HEK293 (cell line): ENCODE measurements at regions not wholly inside any gene's neighbourhood (a gene's known extent, or its start where the extent isn't known, plus 50 kb on each side); places are given as distances from the start of the nearest gene placed in this dataset.

Source experiments
- CTCF ChIA-PET: fragments of 350-600 bp; formaldehyde crosslinking; extraction: SDS; loops from one replicate; lab custom pipeline; 2021; ENCODE audit warnings: antibody characterized with exemption; lab: Yijun Ruan, JAX
- POLR2A ChIA-PET: fragments of 300-600 bp; formaldehyde crosslinking; extraction: SDS; loops from one replicate; lab custom pipeline; 2020; ENCODE audit warnings: antibody characterized with exemption, inconsistent platforms; lab: Yijun Ruan, JAX
- H3K27ac ChIP-seq: fragments of 200-500 bp; sonication (Bioruptor generic); 2 replicates; pipeline ENCODE4 v1.5.1; 2014; ENCODE audit warnings: low read depth, low read length, control low read depth, inconsistent platforms; ENCODE audit errors: extremely low read depth
- H3K36me3 ChIP-seq, 2 experiments: fragments of 200-500 bp in 1 of 2; sonication (Bioruptor generic) in 1 of 2; 1 replicate in 1 of 2; 2 replicates in 1 of 2; pipeline ENCODE4 v1.5.1; 2014 to 2017; ENCODE audit warnings: inconsistent platforms in 2 of 2, low read length in 2 of 2; ENCODE audit not compliant: control insufficient read depth in 2 of 2, insufficient read depth in 1 of 2
- H3K4me1 ChIP-seq: fragments of 200-500 bp; sonication (Bioruptor generic); 2 replicates; pipeline ENCODE4 v1.5.1; 2014; ENCODE audit warnings: mild to moderate bottlenecking, low read length, inconsistent platforms; ENCODE audit not compliant: control insufficient read depth, insufficient read depth
- H3K4me3 ChIP-seq: 2 replicates; pipeline ENCODE4 v1.5.1; 2011; ENCODE audit warnings: low read depth, mild to moderate bottlenecking, control low read depth, low read length, moderate library complexity
- H3K9me3 ChIP-seq: fragments of 200-500 bp; sonication (Bioruptor generic); 2 replicates; pipeline ENCODE4 v1.5.1; 2014; ENCODE audit warnings: low read depth, low read length, inconsistent platforms; ENCODE audit not compliant: control insufficient read depth, insufficient read depth
- HOXA7 ChIP-seq: sonication (generic); formaldehyde crosslinking; IDR thresholded peaks from 2 replicates; pipeline ENCODE4 v1.8.1; 2022; ENCODE audit warnings: missing genetic modification reagents, borderline replicate concordance
- OVOL3 ChIP-seq: fragments of 450-650 bp; formaldehyde crosslinking; IDR thresholded peaks from 2 replicates; pipeline ENCODE4 v1.5.1; 2016; ENCODE audit warnings: missing biosample characterization, missing genetic modification characterization
- PRDM4 ChIP-seq: fragments of 450-650 bp; formaldehyde crosslinking; IDR thresholded peaks from 2 replicates; pipeline ENCODE4 v1.5.1; 2017; ENCODE audit warnings: missing biosample characterization, missing genetic modification characterization
- TRIM28 ChIP-seq: IDR thresholded peaks from 2 replicates; pipeline ENCODE4 v1.6.1; 2011; ENCODE audit warnings: low read length, control low read depth, borderline replicate concordance
- ZBTB1 ChIP-seq: fragments of 450-650 bp; formaldehyde crosslinking; IDR thresholded peaks from 2 replicates; pipeline ENCODE4 v1.5.1; 2016; ENCODE audit warnings: missing biosample characterization, missing genetic modification characterization
- ZFP3 ChIP-seq: fragments of 450-650 bp; formaldehyde crosslinking; IDR thresholded peaks from 2 replicates; pipeline ENCODE4 v1.5.1; 2016; ENCODE audit warnings: low read depth, missing biosample characterization, missing genetic modification characterization
- ZFP41 ChIP-seq: fragments of 450-650 bp; formaldehyde crosslinking; IDR thresholded peaks from 2 replicates; pipeline ENCODE4 v1.5.1; 2016; ENCODE audit warnings: missing biosample characterization, missing genetic modification characterization, borderline replicate concordance
- ZNF114 ChIP-seq: fragments of 450-650 bp; formaldehyde crosslinking; IDR thresholded peaks from 2 replicates; pipeline ENCODE4 v1.5.0; 2017; ENCODE audit warnings: missing biosample characterization, missing genetic modification characterization
- ZNF133 ChIP-seq: fragments of 450-650 bp; formaldehyde crosslinking; IDR thresholded peaks from 2 replicates; pipeline ENCODE4 v1.5.1; 2016; ENCODE audit warnings: missing biosample characterization, missing genetic modification characterization
- ZNF157 ChIP-seq: fragments of 450-650 bp; formaldehyde crosslinking; IDR thresholded peaks from 2 replicates; pipeline ENCODE4 v1.5.1; 2016; ENCODE audit warnings: missing biosample characterization, missing genetic modification characterization
- ZNF175 ChIP-seq: fragments of 450-650 bp; formaldehyde crosslinking; IDR thresholded peaks from 2 replicates; pipeline ENCODE4 v1.5.1; 2016; ENCODE audit warnings: missing biosample characterization, missing genetic modification characterization
- ZNF274 ChIP-seq, 2 experiments: fragments of 200-500 bp in 1 of 2; fragments of 450-650 bp in 1 of 2; sonication (Bioruptor generic) in 1 of 2; formaldehyde crosslinking in 1 of 2; IDR thresholded peaks; 2 replicates each; pipeline versions ENCODE4 v1.5.1 to v1.6.1; 2014 to 2016; ENCODE audit warnings: borderline replicate concordance in 1 of 2, inconsistent platforms in 1 of 2, low read length in 1 of 2, missing biosample characterization in 1 of 2, missing genetic modification characterization in 1 of 2
- ZNF280C ChIP-seq: fragments of 450-650 bp; formaldehyde crosslinking; IDR thresholded peaks from 2 replicates; pipeline ENCODE4 v1.5.1; 2016; ENCODE audit warnings: missing biosample characterization, missing genetic modification characterization
- ZNF280D ChIP-seq: fragments of 450-650 bp; formaldehyde crosslinking; IDR thresholded peaks from 2 replicates; pipeline ENCODE4 v1.5.1; 2016; ENCODE audit warnings: missing biosample characterization, missing genetic modification characterization
- ZNF292 ChIP-seq: fragments of 450-650 bp; formaldehyde crosslinking; IDR thresholded peaks from 2 replicates; pipeline ENCODE4 v1.5.1; 2016; ENCODE audit warnings: low read depth, missing biosample characterization, missing genetic modification characterization, borderline replicate concordance
- ZNF302 ChIP-seq: fragments of 450-650 bp; formaldehyde crosslinking; IDR thresholded peaks from 2 replicates; pipeline ENCODE4 v1.5.1; 2016; ENCODE audit warnings: missing biosample characterization, missing genetic modification characterization, low read depth
- ZNF449 ChIP-seq: fragments of 450-650 bp; formaldehyde crosslinking; IDR thresholded peaks from 2 replicates; pipeline ENCODE4 v1.5.1; 2017; ENCODE audit warnings: missing biosample characterization, mild to moderate bottlenecking, missing genetic modification characterization, moderate library complexity
- ZNF510 ChIP-seq: fragments of 450-650 bp; formaldehyde crosslinking; IDR thresholded peaks from 2 replicates; pipeline ENCODE4 v1.5.1; 2018; ENCODE audit warnings: mild to moderate bottlenecking, missing genetic modification characterization, missing biosample characterization; ENCODE audit not compliant: insufficient replicate concordance
- ZNF513 ChIP-seq: fragments of 450-650 bp; IDR thresholded peaks from 2 replicates; pipeline ENCODE4 v1.5.1; 2018; ENCODE audit warnings: missing biosample characterization, missing genetic modification characterization
- ZNF514 ChIP-seq: fragments of 450-650 bp; formaldehyde crosslinking; IDR thresholded peaks from 2 replicates; pipeline ENCODE4 v1.5.1; 2016; ENCODE audit warnings: missing biosample characterization, missing genetic modification characterization
- ZNF521 ChIP-seq: fragments of 450-650 bp; formaldehyde crosslinking; IDR thresholded peaks from 2 replicates; pipeline ENCODE4 v1.5.1; 2017; ENCODE audit warnings: missing biosample characterization, mild to moderate bottlenecking, missing genetic modification characterization
- ZNF596 ChIP-seq: fragments of 450-650 bp; IDR thresholded peaks from 2 replicates; pipeline ENCODE4 v1.5.0; 2018; ENCODE audit warnings: missing biosample characterization, mild to moderate bottlenecking, missing genetic modification characterization, moderate library complexity
- ZNF654 ChIP-seq: fragments of 450-650 bp; formaldehyde crosslinking; IDR thresholded peaks from 2 replicates; pipeline ENCODE4 v1.5.1; 2016; ENCODE audit warnings: low read depth, missing biosample characterization, missing genetic modification characterization
- ZNF664 ChIP-seq: fragments of 450-650 bp; formaldehyde crosslinking; IDR thresholded peaks from 2 replicates; pipeline ENCODE4 v1.5.1; 2016; ENCODE audit warnings: missing biosample characterization, missing genetic modification characterization
- TF ChIP-seq, protein P1 (sequence below): fragments of 450-650 bp; formaldehyde crosslinking; IDR thresholded peaks from 2 replicates; pipeline ENCODE4 v1.5.1; 2017; ENCODE audit warnings: missing biosample characterization, missing genetic modification characterization

DNA sequence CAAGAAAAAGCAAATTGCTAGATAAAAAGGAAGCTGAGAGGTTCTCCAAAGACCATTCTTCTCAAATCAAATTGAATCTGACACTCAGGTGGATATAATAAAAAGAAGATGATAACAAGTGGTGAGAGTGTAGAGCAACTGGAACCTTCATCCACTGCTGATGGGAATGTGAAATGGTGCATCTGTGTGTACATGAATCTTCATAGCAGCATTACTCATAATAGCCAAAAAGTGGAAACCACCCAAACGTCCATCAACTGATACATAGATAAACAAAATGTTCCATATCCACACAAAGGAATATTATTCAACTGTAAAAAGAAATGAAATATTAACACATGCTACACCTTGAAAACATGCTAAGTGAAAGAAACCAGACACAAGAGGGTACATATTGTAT, 357.2 kb upstream of the EPHA4 start (continued):
- no peak for TF ChIP-seq ZNF513 (tag by site-specific recombination)
- TF ChIP-seq, all 188 proteins: peak for 0

DNA sequence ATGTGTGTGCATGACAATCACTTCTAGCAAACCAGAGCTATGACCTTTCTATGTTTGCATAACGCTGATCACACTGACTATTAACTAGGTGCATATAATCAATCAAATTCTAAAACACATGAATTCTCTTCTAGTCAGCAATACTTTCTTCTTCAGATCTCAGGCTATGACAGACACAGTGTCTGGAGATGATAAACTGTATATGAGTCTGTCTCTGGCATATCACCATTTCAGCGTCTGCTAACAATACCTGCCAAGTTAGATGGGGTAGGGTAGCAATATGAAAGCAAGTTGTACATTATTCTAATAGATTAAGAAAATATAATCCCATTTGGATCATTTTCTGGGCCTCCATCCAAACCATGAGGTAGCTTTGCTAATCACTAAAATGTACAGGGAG, 354.2 kb upstream of the EPHA4 start:
- ChIA-PET CTCF (interaction anchor here (0.6 kb wide), 1 partner anchor 1412 kb away, joined by 3 read pairs; no protein-coding TSS in a partner anchor), POLR2A (no interaction called here)

DNA sequence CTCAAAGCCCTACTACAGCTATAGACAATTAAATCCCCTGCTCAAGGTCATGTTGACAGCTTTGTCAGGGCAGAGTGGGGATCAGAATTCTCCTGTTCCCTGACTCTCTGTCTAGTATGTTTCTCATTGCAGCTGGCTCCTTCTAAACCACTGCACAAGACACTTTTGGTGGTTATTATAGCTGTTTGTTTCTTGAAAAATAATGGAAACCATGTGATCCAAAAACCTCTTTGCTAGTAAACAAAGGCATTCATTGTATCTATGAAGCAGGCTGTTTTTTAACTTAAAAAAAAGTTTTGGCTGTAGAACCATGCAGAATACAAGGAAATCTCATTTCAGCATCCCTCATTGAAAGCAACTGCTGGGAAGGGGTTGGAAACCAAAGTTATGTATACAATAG, 352.5 kb upstream of the EPHA4 start:
- ChIA-PET CTCF (no interaction called here), POLR2A (no interaction called here)
- no peak overlapping the region for H3K4me3 ChIP-seq
- H3K27ac ChIP-seq = no peak overlapping the region
- TF ChIP-seq TRIM28 (no peak), ZNF521 (tag by site-specific recombination) (no peak), PRDM4 (no peak), ZNF280D (tag by site-specific recombination) (no peak), ZFP3 (no peak), ZNF514 (tag by site-specific recombination) (no peak), ZNF302 (no peak), ZNF664 (tag by site-specific recombination) (no peak), ZNF175 (tag by site-specific recombination) (no peak), ZNF292 (no peak), ZNF133 (tag by site-specific recombination) (no peak), ZNF654 (tag by site-specific recombination) (no peak), ZNF280C (no peak)
- TF ChIP-seq, protein P1, sequence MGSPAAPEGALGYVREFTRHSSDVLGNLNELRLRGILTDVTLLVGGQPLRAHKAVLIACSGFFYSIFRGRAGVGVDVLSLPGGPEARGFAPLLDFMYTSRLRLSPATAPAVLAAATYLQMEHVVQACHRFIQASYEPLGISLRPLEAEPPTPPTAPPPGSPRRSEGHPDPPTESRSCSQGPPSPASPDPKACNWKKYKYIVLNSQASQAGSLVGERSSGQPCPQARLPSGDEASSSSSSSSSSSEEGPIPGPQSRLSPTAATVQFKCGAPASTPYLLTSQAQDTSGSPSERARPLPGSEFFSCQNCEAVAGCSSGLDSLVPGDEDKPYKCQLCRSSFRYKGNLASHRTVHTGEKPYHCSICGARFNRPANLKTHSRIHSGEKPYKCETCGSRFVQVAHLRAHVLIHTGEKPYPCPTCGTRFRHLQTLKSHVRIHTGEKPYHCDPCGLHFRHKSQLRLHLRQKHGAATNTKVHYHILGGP (tag by site-specific recombination) = no peak
- H3K4me1 ChIP-seq = no peaks in the 10 kb centered on the region
- no peaks in the 10 kb centered on the region for H3K9me3 ChIP-seq
- H3K36me3 ChIP-seq = no peaks in the 10 kb centered on the region

More for the DNA sequence above, 354.2 kb upstream of the EPHA4 start:
- H3K4me1 ChIP-seq = no peaks in the 10 kb centered on the region
- H3K9me3 ChIP-seq = no peaks in the 10 kb centered on the region
- no peaks in the 10 kb centered on the region for H3K36me3 ChIP-seq
- H3K27ac ChIP-seq = no peak overlapping the region
- no peak for TF ChIP-seq ZNF449 (tag by site-specific recombination)
- no peak for TF ChIP-seq OVOL3 (tag by site-specific recombination)
- TF ChIP-seq ZFP41 (tag by site-specific recombination) = no peak
- no peak for TF ChIP-seq ZBTB1 (tag by site-specific recombination)
- no peak for TF ChIP-seq ZNF274 (IDR thresholded peaks at IDR 0.05; ENCODE audit: low read length)
- TF ChIP-seq ZNF274 (tag by site-specific recombination; IDR thresholded peaks at IDR 0.05; ENCODE audit: borderline replicate concordance) = no peak
- no peak for TF ChIP-seq ZNF114 (tag by site-specific recombination)
- no peak for TF ChIP-seq HOXA7 (CRISPR knock-in tag)
- no peak for TF ChIP-seq ZNF157 (tag by site-specific recombination)
- no peak for TF ChIP-seq ZNF510 (tag by site-specific recombination)
- TF ChIP-seq ZNF596 (tag by site-specific recombination) = no peak
- no peak for TF ChIP-seq TRIM28
- TF ChIP-seq, all 188 proteins: peak for 0
- no peak overlapping the region for H3K4me3 ChIP-seq
